Panc1 (cell line): ENCODE measurements at regions not wholly inside any gene's neighbourhood (a gene's known extent, or its start where the extent isn't known, plus 50 kb on each side); places are given as distances from the start of the nearest gene placed in this dataset.

Experiments used
- ATAC-seq: fragments of 200-7000 bp; cut with Tn5 transposase; 2 replicates; pipeline ENCODE4 v1.9.1; 2020; ENCODE audit warnings: mild to moderate bottlenecking, moderate library complexity
- BruUV-seq: library from RNA; stranded (reverse); fragments of 400-500 nt; replicated peaks from 2 replicates; lab custom pipeline; 2021; lab: Mats Ljungman, UMichigan
- CTCF ChIA-PET: fragments of 300-600 bp; sonication (Branson Sonifier 250); formaldehyde crosslinking; loops from one replicate; lab custom pipeline; 2022; ENCODE audit warnings: antibody characterized with exemption; lab: Charles Lee
- POLR2A ChIA-PET: fragments of 300-600 bp; sonication (Branson Sonifier 250); formaldehyde crosslinking; loops from one replicate; lab custom pipeline; 2022; ENCODE audit warnings: antibody characterized with exemption; lab: Charles Lee
- DNase-seq: peaks from one replicate; pipeline ENCODE4 v3.0.0-alpha.2; 2010; ENCODE audit warnings: low read depth, low spot score
- H3K27ac ChIP-seq: 2 replicates; pipeline ENCODE4 v1.5.1; 2011; ENCODE audit warnings: mild to moderate bottlenecking, low read length, inconsistent platforms
- H3K27me3 ChIP-seq: fragments of 200-500 bp; sonication (Bioruptor generic); 2 replicates; pipeline ENCODE4 v1.6.0; 2014; ENCODE audit warnings: low read length, inconsistent platforms; ENCODE audit not compliant: control insufficient read depth, insufficient read depth
- H3K36me3 ChIP-seq: fragments of 200-500 bp; sonication (Bioruptor generic); 2 replicates; pipeline ENCODE4 v1.5.1; 2014; ENCODE audit warnings: inconsistent platforms, mild to moderate bottlenecking, low read length, moderate library complexity; ENCODE audit not compliant: control insufficient read depth, insufficient read depth
- H3K4me1 ChIP-seq: 2 replicates; pipeline ENCODE4 v1.5.1; 2011; ENCODE audit warnings: inconsistent platforms, mild to moderate bottlenecking, low read length, moderate library complexity; ENCODE audit not compliant: control insufficient read depth, insufficient read depth
- H3K4me3 ChIP-seq, 2 experiments: 2 replicates each; pipeline ENCODE4 v1.5.1; 2011 to 2012; ENCODE audit warnings: low read depth in 2 of 2, low read length in 2 of 2, mild to moderate bottlenecking in 2 of 2, inconsistent platforms in 1 of 2, moderate library complexity in 1 of 2
- H3K9me3 ChIP-seq: fragments of 200-500 bp; sonication (Bioruptor generic); 2 replicates; pipeline ENCODE4 v1.5.1; 2014; ENCODE audit warnings: low read depth, mild to moderate bottlenecking, inconsistent platforms, low read length, moderate library complexity; ENCODE audit not compliant: control insufficient read depth, insufficient read depth
- CTCF ChIP-seq: fragments of 450-650 bp; IDR thresholded peaks from 2 replicates; pipeline ENCODE4 v1.5.1; 2017; ENCODE audit warnings: mild to moderate bottlenecking
- POLR2AphosphoS5 ChIP-seq: IDR thresholded peaks from 2 replicates; pipeline ENCODE4 v1.6.1; 2012; ENCODE audit warnings: mild to moderate bottlenecking, low read depth, low read length, moderate library complexity
- REST ChIP-seq, 2 experiments: IDR thresholded peaks; 2 replicates each; pipeline ENCODE4 v1.6.1; 2011 to 2012; ENCODE audit warnings: low read depth in 2 of 2, control low read depth in 1 of 2, low read length in 1 of 2, mild to moderate bottlenecking in 1 of 2, moderate library complexity in 1 of 2; ENCODE audit not compliant: insufficient read depth in 1 of 2
- SIN3A ChIP-seq: IDR thresholded peaks from 2 replicates; pipeline ENCODE4 v1.6.1; 2012; ENCODE audit warnings: low read depth, mild to moderate bottlenecking, low read length, moderate library complexity, borderline replicate concordance; ENCODE audit not compliant: insufficient read depth
- TCF7L2 ChIP-seq: IDR thresholded peaks from 2 replicates; pipeline ENCODE4 v1.6.1; 2011; ENCODE audit warnings: mild to moderate bottlenecking, low read depth, low read length, inconsistent platforms
- in situ Hi-C: cut with HindIII; loops from 2 replicates; pipeline ENCODE4 v1.10.0; 2016; ENCODE audit warnings: low sequenced_read_pairs, low pct_unique_long_range_greater_than_20kb
- intact Hi-C: fragments of 100-400 bp; cut with micrococcal nuclease; formaldehyde crosslinking; loops from one replicate; pipeline ENCODE4 v1.10.0; 2022; ENCODE audit not compliant: unreplicated experiment

GRCh38 chr14:98909251-98909944, 362.6 kb downstream of the BCL11B start:
- Histone ChIP-seq H3K4me1 (no peaks in the 10 kb centered on the region), H3K36me3 (no peaks in the 10 kb centered on the region), H3K27me3 (no peaks in the 10 kb centered on the region), H3K27ac (no peak overlapping the region), H3K4me3 (no peak overlapping the region), H3K9me3 (no peaks in the 10 kb centered on the region)
- TF ChIP-seq POLR2AphosphoS5 (no peak), CTCF (no peak), TCF7L2 (no peak), REST (IDR thresholded peaks at IDR 0.05; ENCODE audit: insufficient read depth in 1 of 2, low read depth in 2 of 2, low read length in 1 of 2) (no peak), SIN3A (no peak)
- intact Hi-C loops (no loop called here), in situ Hi-C loops (no loop called here)
- ChIA-PET POLR2A (no interaction called here), CTCF (no interaction called here)
- ATAC-seq (peak; percentile 84), DNase-seq (peak; percentile 51)
- BruUV-seq, result no TSS peak

- intact Hi-C loops, result no loop called here
- H3K4me1 ChIP-seq, result no peaks in the 10 kb centered on the region
- BruUV-seq, result no TSS peak
- POLR2A ChIA-PET, result no interaction called here
- DNase-seq (no peak), ATAC-seq (peak; percentile 38; the same call in 1 of the 2 replicates)
- TF ChIP-seq SIN3A (no peak), TCF7L2 (no peak)
- CTCF ChIA-PET, result no interaction called here
- H3K9me3 ChIP-seq, result no peaks in the 10 kb centered on the region
- in situ Hi-C loops, result no loop called here
- H3K27me3 ChIP-seq, result no peaks in the 10 kb centered on the region
- H3K27ac ChIP-seq, result no peak overlapping the region
- H3K36me3 ChIP-seq, result no peaks in the 10 kb centered on the region
- H3K4me3 ChIP-seq, result no peak overlapping the region
Observed at GRCh38 chr14:98910061-98910460, 361.9 kb downstream of the BCL11B start.

- intact Hi-C loops, result no loop called here
- in situ Hi-C loops, result no loop called here
- no TSS peak for BruUV-seq
- no peak overlapping the region for H3K27ac ChIP-seq
- TF ChIP-seq SIN3A (no peak), TCF7L2 (no peak), POLR2AphosphoS5 (no peak), REST (IDR thresholded peaks at IDR 0.05; ENCODE audit: insufficient read depth in 1 of 2, low read depth in 2 of 2, low read length in 1 of 2) (no peak), CTCF (no peak)
- DNase-seq (no peak), ATAC-seq (no peak)
- H3K36me3 ChIP-seq, result no peaks in the 10 kb centered on the region
- H3K9me3 ChIP-seq, result no peaks in the 10 kb centered on the region
- ChIA-PET CTCF (no interaction called here), POLR2A (no interaction called here)
- no peak overlapping the region for H3K4me3 ChIP-seq
- no peaks in the 10 kb centered on the region for H3K4me1 ChIP-seq
- no peaks in the 10 kb centered on the region for H3K27me3 ChIP-seq
Observed at GRCh38 chr14:98912655-98913054, 359.3 kb downstream of the BCL11B start.
